HG03378 (cell line): ENCODE measurements at regions not wholly inside any gene's neighbourhood (a gene's known extent, or its start where the extent isn't known, plus 50 kb on each side); places are given as distances from the start of the nearest gene placed in this dataset.

Experiments used
- ATAC-seq: cut with Tn5 transposase; IDR thresholded peaks from one replicate; pipeline ENCODE4 v1.9.1; 2021; ENCODE audit warnings: mild to moderate bottlenecking, moderate library complexity; ENCODE audit not compliant: unreplicated experiment

- no peak for ATAC-seq
These were observed 330.3 kb upstream of the PITX2 start for GRCh38 chr4:110953191-110953590.

- no peak for ATAC-seq
These were observed 331.0 kb upstream of the PITX2 start for GRCh38 chr4:110953898-110954297.

DNA sequence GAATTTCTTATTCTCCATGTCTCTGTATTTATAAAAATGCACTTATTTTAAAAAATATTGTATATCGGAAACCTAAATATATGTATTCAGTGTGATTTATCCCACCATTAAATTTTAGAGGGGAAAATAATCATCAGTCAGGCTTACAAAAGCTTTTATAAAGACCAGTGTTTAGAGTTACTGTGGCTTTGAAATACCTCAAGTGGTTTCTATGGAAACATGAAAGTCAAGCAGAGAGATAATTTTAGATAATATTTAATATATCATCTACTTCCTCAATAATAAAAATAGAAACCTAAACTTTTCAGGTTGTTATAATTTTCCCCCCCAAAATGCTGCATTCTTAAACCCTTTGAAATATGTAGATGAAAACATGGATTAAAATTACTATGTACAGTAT is 332.9 kb upstream of the PITX2 start:
- no peak for ATAC-seq

GRCh38 chr4:110959041-110959643 is 336.3 kb upstream of the PITX2 start:
- ATAC-seq: no peak

DNA sequence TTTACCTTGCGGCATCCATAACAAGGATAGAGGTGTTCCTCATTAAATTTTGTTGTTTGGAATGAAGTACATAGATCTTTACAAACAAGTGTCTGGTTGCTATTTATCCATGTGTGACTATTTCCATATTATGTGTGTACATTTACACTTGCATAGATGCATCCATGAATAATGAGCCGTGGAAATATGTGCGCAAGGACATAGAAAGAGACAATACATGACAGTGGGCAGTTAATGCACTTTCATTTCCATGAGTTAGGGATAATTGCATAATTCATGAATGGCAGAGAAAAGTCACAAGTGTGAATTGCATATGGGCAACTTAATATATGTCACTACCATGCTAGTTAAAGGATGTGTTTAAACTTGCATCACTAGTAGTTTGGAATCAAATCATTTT is 338.2 kb upstream of the PITX2 start:
- ATAC-seq: no peak

- no peak for ATAC-seq
These were observed 339.7 kb upstream of the PITX2 start for GRCh38 chr4:110962616-110963015.

DNA sequence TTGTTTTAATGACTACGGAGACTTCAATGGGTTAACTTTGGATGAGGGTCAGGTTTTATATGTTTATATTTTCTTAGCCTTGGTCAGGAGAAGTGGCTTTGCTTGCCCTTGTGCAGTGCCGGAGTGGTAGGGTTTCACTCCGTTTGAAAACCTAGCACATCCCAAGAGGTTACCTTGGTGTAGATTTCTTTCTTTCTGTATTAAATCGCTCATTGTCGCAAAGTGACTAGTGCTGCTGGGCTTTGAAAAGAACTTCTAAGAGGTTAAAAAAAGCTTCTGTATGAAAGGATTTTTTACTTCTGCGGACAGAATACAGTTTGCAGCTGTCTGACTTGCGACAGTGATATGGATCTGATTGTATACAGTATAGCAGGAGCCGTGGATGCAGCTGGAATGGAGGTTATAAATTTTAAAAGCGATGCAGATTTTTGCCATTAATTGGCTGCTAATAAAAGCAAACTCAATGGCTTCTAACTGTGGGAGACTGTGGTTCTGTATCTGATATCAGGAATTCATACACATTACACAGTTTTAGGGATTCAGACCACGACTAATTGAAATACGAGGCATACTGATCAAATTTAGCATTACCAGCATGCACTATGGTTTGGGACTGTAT is 340.9 kb upstream of the PITX2 start:
- ATAC-seq: no peak

DNA sequence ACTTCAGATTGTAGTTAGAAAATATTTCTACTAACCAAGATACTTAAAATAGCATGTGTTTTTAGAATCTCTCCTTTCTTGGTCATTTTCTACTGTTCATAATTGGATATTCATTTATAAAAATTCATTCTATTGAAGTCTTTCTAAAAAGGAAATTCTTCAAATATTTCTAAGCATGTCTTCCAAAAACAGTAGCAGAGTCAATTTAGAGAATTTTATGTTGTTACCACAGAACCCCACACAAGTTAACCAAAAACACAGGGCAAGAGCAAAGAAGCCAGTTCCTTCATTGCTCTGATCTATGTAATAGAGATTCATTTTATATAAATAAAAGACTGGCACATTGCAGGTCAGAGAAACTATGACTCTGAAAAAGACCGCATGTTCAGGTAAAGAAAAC is 345.1 kb upstream of the PITX2 start:
- ATAC-seq: no peak

- ATAC-seq: peak; percentile 70
These were observed 347.8 kb upstream of the PITX2 start for GRCh38 chr4:110970642-110971041.

GRCh38 chr4:110975338-110975737 is 352.5 kb upstream of the PITX2 start:
- ATAC-seq: no peak

DNA sequence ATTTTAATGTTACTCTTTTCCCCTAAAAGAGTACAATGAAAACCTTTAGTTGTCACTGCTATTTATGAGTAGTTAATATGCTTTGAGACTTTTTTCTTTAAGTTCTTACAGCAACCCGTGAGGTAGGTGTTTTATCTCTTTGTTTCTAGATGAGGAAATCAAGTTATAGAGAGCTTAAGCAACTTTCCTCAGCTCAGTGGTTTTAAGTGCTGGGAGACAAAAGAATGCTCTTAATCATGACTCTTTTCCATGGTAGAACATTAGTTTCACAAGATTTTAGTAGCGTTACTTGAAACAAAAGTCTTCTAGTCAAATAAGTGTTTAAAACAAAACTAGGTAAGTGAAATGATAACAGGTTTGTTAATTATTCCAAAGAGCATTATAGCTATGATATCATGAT is 354.7 kb upstream of the PITX2 start:
- no peak for ATAC-seq

GRCh38 chr4:110978761-110979160 is 355.9 kb upstream of the PITX2 start:
- ATAC-seq: no peak

DNA sequence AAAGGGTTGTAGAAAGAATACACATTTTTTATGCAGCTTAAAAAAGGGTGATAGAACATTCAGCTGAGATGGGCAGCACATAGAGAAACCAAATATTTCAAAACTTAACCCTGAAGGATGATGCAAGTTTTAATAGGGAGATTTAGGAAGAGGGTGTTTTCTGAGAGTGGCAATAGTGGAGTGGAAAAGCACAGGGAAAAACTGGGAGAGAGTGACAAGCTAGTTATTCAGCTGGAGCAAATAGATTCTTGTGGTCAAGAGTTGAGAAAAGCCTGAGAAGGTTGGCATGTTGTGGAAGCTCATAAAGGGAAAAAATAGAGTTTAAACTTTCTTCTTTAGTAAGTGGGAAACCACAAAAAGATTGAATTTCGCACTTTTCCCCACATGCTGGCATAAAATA is 359.6 kb upstream of the PITX2 start:
- no peak for ATAC-seq

DNA sequence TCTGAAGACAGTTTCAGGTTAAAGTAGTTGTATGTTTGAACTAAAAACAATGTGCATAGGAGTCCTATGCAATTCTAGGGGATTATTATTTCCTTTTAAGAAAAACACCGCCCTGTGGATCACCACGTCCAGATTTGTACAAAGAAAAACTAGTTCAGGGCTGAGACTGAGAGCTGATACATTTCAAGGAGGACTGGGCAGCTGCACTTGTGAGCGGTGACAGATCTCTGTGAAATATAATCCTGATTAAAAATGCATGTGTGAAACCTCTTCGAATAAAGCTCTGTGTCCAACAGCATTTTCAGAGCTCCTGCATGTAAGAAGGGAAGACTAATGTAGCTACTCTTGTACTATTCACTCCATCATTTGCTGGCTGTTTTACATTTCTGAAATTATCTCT is 365.8 kb upstream of the PITX2 start:
- ATAC-seq: no peak

DNA sequence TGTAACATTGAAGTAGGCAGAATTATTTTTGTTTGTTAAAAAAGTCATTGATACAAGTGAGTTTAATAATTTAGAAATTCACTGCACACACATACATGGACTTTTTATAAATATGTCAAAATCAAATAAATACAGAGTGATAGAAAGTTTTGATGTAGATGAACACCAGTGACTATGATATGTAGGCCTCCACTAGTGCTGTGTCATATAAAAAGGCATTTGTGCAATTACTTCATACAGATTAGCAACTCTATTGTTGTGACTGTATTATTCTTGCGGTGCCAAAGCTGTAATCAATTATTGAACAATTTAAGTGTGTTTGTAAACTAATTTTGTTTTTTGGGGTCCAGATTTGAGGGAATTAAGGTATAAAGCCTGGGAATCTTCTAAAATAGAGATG is 366.2 kb upstream of the PITX2 start:
- no peak for ATAC-seq

- no peak for ATAC-seq
These were observed 371.9 kb upstream of the PITX2 start for GRCh38 chr4:110994781-110995180.

DNA sequence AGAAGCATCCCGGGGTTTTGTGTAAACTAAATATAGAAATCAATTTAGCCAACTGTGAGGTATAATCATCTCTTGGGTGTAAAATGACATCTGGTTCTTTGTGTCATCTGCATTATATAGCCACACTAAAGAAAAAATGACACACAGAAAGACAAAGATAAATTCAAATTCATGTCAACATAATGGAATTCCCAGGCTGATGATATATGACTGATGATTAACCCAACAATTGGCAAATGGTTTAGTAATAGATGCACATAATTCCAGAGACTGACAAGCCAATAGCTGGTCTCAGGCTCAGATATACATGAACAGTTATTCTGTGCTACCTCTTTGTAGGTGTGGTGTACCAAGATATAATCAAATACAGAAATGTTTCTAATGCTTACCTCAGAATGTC is 375.4 kb upstream of the PITX2 start:
- ATAC-seq: no peak

GRCh38 chr4:111011458-111011857 is 388.6 kb upstream of the PITX2 start:
- ATAC-seq: no peak

DNA sequence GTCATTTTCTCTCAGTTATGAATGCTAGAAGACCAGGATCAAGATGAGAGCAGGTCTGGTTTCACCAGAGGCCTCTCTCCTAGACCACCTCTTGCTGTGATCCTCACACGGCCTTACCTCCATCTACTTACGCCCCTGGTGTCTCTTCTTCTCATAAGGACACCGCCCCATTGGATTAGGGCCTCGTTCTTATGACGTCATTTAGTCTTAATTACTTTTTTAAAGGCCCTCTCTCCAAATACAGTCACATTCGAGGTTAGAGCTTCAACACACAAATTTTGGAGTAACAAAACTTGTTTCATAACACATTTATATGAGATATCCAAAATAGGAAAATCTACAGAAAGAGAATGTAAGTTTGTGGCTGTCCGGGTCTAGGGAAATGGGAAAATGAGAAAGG is 391.0 kb upstream of the PITX2 start:
- ATAC-seq: no peak

GRCh38 chr4:111014537-111014936 is 391.7 kb upstream of the PITX2 start:
- ATAC-seq: no peak

- no peak for ATAC-seq
These were observed 393.5 kb upstream of the PITX2 start for GRCh38 chr4:111016416-111016815.

GRCh38 chr4:111018216-111018615 is 395.3 kb upstream of the PITX2 start:
- no peak for ATAC-seq

DNA sequence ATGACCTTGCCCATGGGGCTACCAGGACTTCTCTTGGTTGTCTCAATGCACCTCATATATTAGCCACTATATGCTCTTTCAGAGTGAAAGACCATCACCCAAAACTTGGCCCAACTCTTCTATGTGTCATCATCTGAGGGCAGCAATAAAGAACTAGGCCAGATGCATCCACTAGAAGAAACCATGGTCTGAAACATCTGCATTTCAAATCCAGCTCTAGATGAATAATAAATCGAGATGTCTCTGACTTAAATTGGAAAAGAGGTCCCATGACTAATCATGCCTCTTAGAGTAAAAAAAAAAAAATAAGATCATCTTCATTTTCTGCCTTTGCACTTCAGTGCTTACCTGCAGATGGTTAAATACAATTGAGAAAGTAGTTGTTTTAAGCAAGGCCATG is 397.6 kb upstream of the PITX2 start:
- ATAC-seq: no peak
